ENCODE measurements at regions not wholly inside any gene's neighbourhood (a gene's known extent, or its start where the extent isn't known, plus 50 kb on each side); places are given as distances from the start of the nearest gene placed in this dataset.

DNA sequence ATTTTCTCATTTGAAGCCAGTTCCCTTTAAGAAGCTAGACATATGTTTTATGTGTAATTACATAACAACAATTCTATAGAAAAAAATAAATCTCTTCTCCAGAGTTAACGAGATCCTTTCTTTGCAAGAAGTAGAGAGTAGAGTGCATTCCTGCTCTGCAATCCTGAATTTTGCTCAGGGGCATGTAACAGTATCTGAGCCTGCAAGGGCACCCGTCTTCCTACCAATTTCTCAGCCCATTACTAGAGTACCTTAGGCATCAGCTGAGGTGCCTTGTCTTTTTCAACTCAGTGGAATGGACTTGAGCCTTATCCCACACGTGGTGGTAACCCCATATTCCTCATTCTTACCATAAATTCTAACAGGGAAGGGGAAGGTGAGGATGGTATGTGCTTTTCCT, 205.9 kb downstream of the IKZF2 start:
- ATAC-seq (ENCODE audit: low read depth) (no peak), DNase-seq (ENCODE audit: low spot score) (no peak)
- no peaks in the 10 kb centered on the region for H3K27me3 ChIP-seq (ENCODE audit: insufficient read depth, poor library complexity, severe bottlenecking)
- H3K4me1 ChIP-seq (ENCODE audit: insufficient read depth, poor library complexity, severe bottlenecking): peaks cover 12% of the 10 kb centered on the region
- H3K4me3 ChIP-seq (ENCODE audit: severe bottlenecking): no peak overlapping the region
- H3K9me3 ChIP-seq (ENCODE audit: severe bottlenecking): no peaks in the 10 kb centered on the region
- TF ChIP-seq, protein P1, sequence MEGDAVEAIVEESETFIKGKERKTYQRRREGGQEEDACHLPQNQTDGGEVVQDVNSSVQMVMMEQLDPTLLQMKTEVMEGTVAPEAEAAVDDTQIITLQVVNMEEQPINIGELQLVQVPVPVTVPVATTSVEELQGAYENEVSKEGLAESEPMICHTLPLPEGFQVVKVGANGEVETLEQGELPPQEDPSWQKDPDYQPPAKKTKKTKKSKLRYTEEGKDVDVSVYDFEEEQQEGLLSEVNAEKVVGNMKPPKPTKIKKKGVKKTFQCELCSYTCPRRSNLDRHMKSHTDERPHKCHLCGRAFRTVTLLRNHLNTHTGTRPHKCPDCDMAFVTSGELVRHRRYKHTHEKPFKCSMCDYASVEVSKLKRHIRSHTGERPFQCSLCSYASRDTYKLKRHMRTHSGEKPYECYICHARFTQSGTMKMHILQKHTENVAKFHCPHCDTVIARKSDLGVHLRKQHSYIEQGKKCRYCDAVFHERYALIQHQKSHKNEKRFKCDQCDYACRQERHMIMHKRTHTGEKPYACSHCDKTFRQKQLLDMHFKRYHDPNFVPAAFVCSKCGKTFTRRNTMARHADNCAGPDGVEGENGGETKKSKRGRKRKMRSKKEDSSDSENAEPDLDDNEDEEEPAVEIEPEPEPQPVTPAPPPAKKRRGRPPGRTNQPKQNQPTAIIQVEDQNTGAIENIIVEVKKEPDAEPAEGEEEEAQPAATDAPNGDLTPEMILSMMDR (IDR thresholded peaks at IDR 0.05; ENCODE audit: poor library complexity, severe bottlenecking): no peak
- no peaks in the 10 kb centered on the region for H3K36me3 ChIP-seq (ENCODE audit: low read depth)
- H3K27ac ChIP-seq (ENCODE audit: poor library complexity, severe bottlenecking): no peak overlapping the region

DNA sequence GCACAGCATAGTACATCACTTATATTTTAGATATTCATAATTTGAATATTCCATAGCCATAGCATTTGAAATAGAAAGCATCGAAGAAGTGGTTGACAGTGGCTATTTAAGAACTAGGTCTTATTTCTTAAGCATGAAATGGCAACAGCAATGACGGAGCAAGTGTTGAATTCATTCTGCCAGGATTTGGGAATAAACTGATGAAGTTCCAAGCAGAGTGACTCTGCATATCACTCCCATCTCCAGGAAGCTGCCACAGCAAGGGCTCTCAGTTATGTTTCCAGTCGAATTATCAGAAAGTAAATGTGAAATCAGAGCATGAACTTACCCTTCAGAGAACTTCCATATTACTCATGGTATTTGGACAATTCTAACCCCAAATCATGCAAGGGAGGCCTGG, 208.1 kb downstream of the IKZF2 start:
- Histone ChIP-seq H3K4me1 (ENCODE audit: insufficient read depth, poor library complexity, severe bottlenecking) (peaks cover 22% of the 10 kb centered on the region), H3K36me3 (ENCODE audit: low read depth) (no peaks in the 10 kb centered on the region), H3K27ac (ENCODE audit: poor library complexity, severe bottlenecking) (no peak overlapping the region), H3K4me3 (ENCODE audit: severe bottlenecking) (no peak overlapping the region), H3K9me3 (ENCODE audit: severe bottlenecking) (no peaks in the 10 kb centered on the region), H3K27me3 (ENCODE audit: insufficient read depth, poor library complexity, severe bottlenecking) (no peaks in the 10 kb centered on the region)
- ATAC-seq (ENCODE audit: low read depth) (no peak), DNase-seq (ENCODE audit: low spot score) (no peak)
- TF ChIP-seq, protein P1 (IDR thresholded peaks at IDR 0.05; ENCODE audit: poor library complexity, severe bottlenecking): no peak

DNA sequence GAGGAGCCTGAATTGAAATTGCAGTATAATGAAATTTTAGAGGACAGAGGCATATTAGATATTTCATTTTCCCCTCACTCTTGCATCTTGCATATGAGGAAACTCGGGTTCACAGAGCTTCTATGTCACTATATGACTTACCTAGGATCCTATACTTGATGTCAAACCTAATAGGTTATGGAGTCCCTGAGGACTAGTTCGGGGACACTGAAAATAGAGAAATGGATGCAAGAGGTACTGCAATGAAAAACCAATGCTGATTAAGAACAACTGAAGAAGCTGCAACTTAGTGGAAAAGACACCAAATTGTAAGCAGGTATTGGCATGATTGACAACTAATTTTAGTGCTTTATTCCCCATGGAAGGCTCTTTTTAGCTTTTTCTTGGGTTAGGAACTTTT, 210.1 kb downstream of the IKZF2 start:
- Histone ChIP-seq H3K36me3 (ENCODE audit: low read depth) (no peaks in the 10 kb centered on the region), H3K9me3 (ENCODE audit: severe bottlenecking) (no peaks in the 10 kb centered on the region), H3K27me3 (ENCODE audit: insufficient read depth, poor library complexity, severe bottlenecking) (no peaks in the 10 kb centered on the region), H3K4me3 (ENCODE audit: severe bottlenecking) (no peak overlapping the region), H3K27ac (ENCODE audit: poor library complexity, severe bottlenecking) (peak overlapping the region; percentile 56), H3K4me1 (ENCODE audit: insufficient read depth, poor library complexity, severe bottlenecking) (peaks cover 31% of the 10 kb centered on the region)
- DNase-seq (ENCODE audit: low spot score): no peak
- TF ChIP-seq, protein P1 (IDR thresholded peaks at IDR 0.05; ENCODE audit: poor library complexity, severe bottlenecking): no peak
- no peak for ATAC-seq (ENCODE audit: low read depth)

DNA sequence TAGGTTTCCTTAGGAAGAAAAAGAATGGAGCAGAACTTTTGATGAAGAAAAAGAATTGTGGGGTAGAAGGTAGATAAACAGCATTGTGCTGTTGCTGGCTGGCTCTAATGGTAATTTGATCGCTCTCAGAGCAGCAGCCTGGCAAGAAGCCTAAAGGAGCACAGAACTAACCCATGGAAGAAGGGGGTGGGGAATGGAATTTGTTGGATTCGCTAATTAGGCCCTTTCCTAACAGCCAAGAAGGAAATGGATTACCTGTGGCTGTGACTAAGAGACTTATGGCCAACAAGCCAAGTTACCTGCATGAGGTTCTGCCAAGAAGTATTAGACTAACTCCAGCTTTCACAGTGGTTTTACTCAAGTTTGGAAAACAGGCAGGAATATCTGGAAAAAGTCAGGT, 210.6 kb downstream of the IKZF2 start:
- ATAC-seq (ENCODE audit: low read depth) (peak; percentile 86), DNase-seq (ENCODE audit: low spot score) (peak; percentile 76)
- H3K4me1 ChIP-seq (ENCODE audit: insufficient read depth, poor library complexity, severe bottlenecking): peaks cover 36% of the 10 kb centered on the region
- H3K27ac ChIP-seq (ENCODE audit: poor library complexity, severe bottlenecking): peak overlapping the region; percentile 56
- no peak overlapping the region for H3K4me3 ChIP-seq (ENCODE audit: severe bottlenecking)
- no peaks in the 10 kb centered on the region for H3K27me3 ChIP-seq (ENCODE audit: insufficient read depth, poor library complexity, severe bottlenecking)
- H3K9me3 ChIP-seq (ENCODE audit: severe bottlenecking): no peaks in the 10 kb centered on the region
- H3K36me3 ChIP-seq (ENCODE audit: low read depth): no peaks in the 10 kb centered on the region
- TF ChIP-seq, protein P1 (IDR thresholded peaks at IDR 0.05; ENCODE audit: poor library complexity, severe bottlenecking): no peak

DNA sequence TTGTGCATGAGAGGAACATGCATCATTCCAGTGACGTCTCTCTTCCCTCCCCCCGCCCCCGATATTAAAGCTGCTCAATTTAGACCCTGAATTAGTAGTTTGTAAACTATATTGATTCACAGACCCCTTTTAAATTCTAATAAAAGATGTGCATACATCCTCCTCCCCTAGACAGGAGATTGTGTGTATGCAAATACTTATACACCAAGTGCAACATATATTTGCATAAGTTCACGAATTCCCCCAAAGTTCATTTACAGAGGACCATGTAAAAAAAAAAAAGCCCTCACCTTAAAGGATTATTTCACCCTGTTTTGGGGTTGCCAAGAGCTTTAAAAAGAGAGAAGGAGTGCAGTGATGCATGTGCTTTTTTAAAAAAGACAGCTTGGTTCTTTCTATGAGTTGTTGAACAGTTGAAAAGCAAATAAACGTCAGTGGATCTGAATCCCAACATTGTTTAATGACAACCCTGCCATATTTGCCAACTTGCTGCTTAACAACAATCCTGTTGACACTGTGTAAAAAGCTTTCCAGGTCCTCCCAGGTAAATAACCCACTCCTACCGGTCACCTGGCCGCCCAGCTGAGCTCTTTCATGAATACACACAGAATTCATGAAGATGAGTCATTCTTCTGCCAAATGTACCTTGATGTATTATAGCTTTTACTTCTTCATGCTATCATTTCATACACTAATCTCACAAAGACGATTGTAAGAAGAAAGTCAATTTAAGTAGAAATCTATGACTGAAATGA, 211.5 kb downstream of the IKZF2 start:
- peak; percentile 75 for ATAC-seq (ENCODE audit: low read depth)
- TF ChIP-seq, protein P1 (IDR thresholded peaks at IDR 0.05; ENCODE audit: poor library complexity, severe bottlenecking): no peak
- no peaks in the 10 kb centered on the region for H3K36me3 ChIP-seq (ENCODE audit: low read depth)
- no peaks in the 10 kb centered on the region for H3K27me3 ChIP-seq (ENCODE audit: insufficient read depth, poor library complexity, severe bottlenecking)
- no peak overlapping the region for H3K4me3 ChIP-seq (ENCODE audit: severe bottlenecking)
- peak overlapping the region; percentile 56 for H3K27ac ChIP-seq (ENCODE audit: poor library complexity, severe bottlenecking)
- peak; percentile 67 for DNase-seq (ENCODE audit: low spot score)
- peaks cover 39% of the 10 kb centered on the region for H3K4me1 ChIP-seq (ENCODE audit: insufficient read depth, poor library complexity, severe bottlenecking)
- no peaks in the 10 kb centered on the region for H3K9me3 ChIP-seq (ENCODE audit: severe bottlenecking)
